ENCODE measurements at regions not wholly inside any gene's neighbourhood (a gene's known extent, or its start where the extent isn't known, plus 50 kb on each side); places are given as distances from the start of the nearest gene placed in this dataset.

GRCh38 chr16:6341981-6342380 lies 990.7 kb upstream of the RBFOX1 start:
- TF ChIP-seq CTCF (IDR thresholded peaks at IDR 0.05) (no peak), POLR2A (IDR thresholded peaks at IDR 0.05) (no peak)
